Bone marrow (tissue), 2 donors: ENCODE measurements at regions not wholly inside any gene's neighbourhood (a gene's known extent, or its start where the extent isn't known, plus 50 kb on each side); places are given as distances from the start of the nearest gene placed in this dataset.
"Not testable (repeated sequence)": the region's sequence is repeated elsewhere in the genome, so short reads cannot be mapped to it uniquely, and the experiment has no call there.

Experiments
- DNase-seq, 2 donors: peaks; one replicate each; lab custom pipeline; 2025; lab: John Stamatoyannopoulos, UW

GRCh38 chr3:145269106-145269505 lies 891.9 kb downstream of the PLOD2 start:
- no peak for DNase-seq

- DNase-seq: no peak
These were observed 888.3 kb downstream of the PLOD2 start for GRCh38 chr3:145272684-145273083.

GRCh38 chr3:145282505-145282904 lies 878.5 kb downstream of the PLOD2 start:
- DNase-seq: no peak

GRCh38 chr3:145286937-145287336 lies 874.0 kb downstream of the PLOD2 start:
- DNase-seq: no peak

GRCh38 chr3:145290010-145290409 lies 871.0 kb downstream of the PLOD2 start:
- DNase-seq: no peak

- no peak for DNase-seq
These were observed 866.4 kb downstream of the PLOD2 start for GRCh38 chr3:145294572-145294971.

GRCh38 chr3:145307272-145307671 lies 853.7 kb downstream of the PLOD2 start:
- DNase-seq: no peak

- DNase-seq: no peak
These were observed 847.2 kb downstream of the PLOD2 start for GRCh38 chr3:145313751-145314150.

- not testable (repeated sequence) for DNase-seq
These were observed 844.7 kb downstream of the PLOD2 start for GRCh38 chr3:145316253-145316652.

- no peak for DNase-seq
These were observed 834.3 kb downstream of the PLOD2 start for GRCh38 chr3:145326666-145327065.

- DNase-seq: not testable (repeated sequence)
These were observed 827.6 kb downstream of the PLOD2 start for GRCh38 chr3:145333427-145333826.

GRCh38 chr3:145333931-145334330 lies 827.1 kb downstream of the PLOD2 start:
- no peak for DNase-seq

GRCh38 chr3:145355206-145355605 lies 805.8 kb downstream of the PLOD2 start:
- DNase-seq: no peak

- DNase-seq: no peak
These were observed 803.5 kb downstream of the PLOD2 start for GRCh38 chr3:145357453-145357852.

- DNase-seq: no peak
These were observed 801.9 kb downstream of the PLOD2 start for GRCh38 chr3:145359040-145359439.

- no peak for DNase-seq
These were observed 792.2 kb downstream of the PLOD2 start for GRCh38 chr3:145368748-145369147.

GRCh38 chr3:145370870-145371269 lies 790.1 kb downstream of the PLOD2 start:
- no peak for DNase-seq

- no peak for DNase-seq
These were observed 783.7 kb downstream of the PLOD2 start for GRCh38 chr3:145377301-145377700.

- DNase-seq: no peak
These were observed 777.6 kb downstream of the PLOD2 start for GRCh38 chr3:145383416-145383815.

- DNase-seq: no peak
These were observed 776.7 kb downstream of the PLOD2 start for GRCh38 chr3:145384307-145384706.

- no peak for DNase-seq
These were observed 773.8 kb downstream of the PLOD2 start for GRCh38 chr3:145387211-145387610.

- no peak for DNase-seq
These were observed 765.6 kb downstream of the PLOD2 start for GRCh38 chr3:145395421-145395820.

- no peak for DNase-seq
These were observed 749.4 kb downstream of the PLOD2 start for GRCh38 chr3:145411605-145412004.

- DNase-seq: no peak
These were observed 743.3 kb downstream of the PLOD2 start for GRCh38 chr3:145417678-145418077.

GRCh38 chr3:145422556-145422955 lies 738.4 kb downstream of the PLOD2 start:
- DNase-seq: no peak
